GM12878 (cell line): ENCODE measurements at regions not wholly inside any gene's neighbourhood (a gene's known extent, or its start where the extent isn't known, plus 50 kb on each side); places are given as distances from the start of the nearest gene placed in this dataset.

ENCODE experiments used
- ATAC-seq: fragments of 200-7000 bp; cut with Tn5 transposase; 3 replicates; pipeline ENCODE4 v1.9.1; 2020; ENCODE audit warnings: mild to moderate bottlenecking, moderate library complexity
- BruUV-seq: library from RNA; stranded (reverse); fragments of 400-500 nt; replicated peaks from 2 replicates; lab custom pipeline; 2021; lab: Mats Ljungman, UMichigan
- CTCF ChIA-PET: fragments of 300-600 bp; sonication (Branson Sonifier 250); formaldehyde crosslinking; extraction: SDS; loops from one replicate; lab custom pipeline; 2021; ENCODE audit warnings: inconsistent platforms; lab: Yijun Ruan, JAX
- POLR2A ChIA-PET: fragments of 350-600 bp; formaldehyde crosslinking; extraction: SDS; loops from one replicate; lab custom pipeline; 2021; ENCODE audit warnings: inconsistent platforms; lab: Charles Lee
- RAD21 ChIA-PET: fragments of 300-600 bp; sonication (Branson Sonifier 250); formaldehyde crosslinking; loops from one replicate; lab custom pipeline; 2023; ENCODE audit warnings: antibody characterized with exemption; ENCODE audit not compliant: unreplicated experiment; lab: Charles Lee
- SMC1A ChIA-PET: fragments of 300-600 bp; sonication (Branson Sonifier 250); formaldehyde crosslinking; loops from one replicate; lab custom pipeline; 2023; ENCODE audit not compliant: unreplicated experiment, uncharacterized antibody; lab: Charles Lee
- DNase-seq: peaks from one replicate; pipeline ENCODE4 v3.0.0-alpha.2; 2011; ENCODE audit warnings: low read depth, low spot score
- FAIRE-seq: peaks from 3 replicates; lab custom pipeline; 2011; peaks lifted over from hg19 to GRCh38; lab: Jason Lieb, UNC
- H2AFZ ChIP-seq: 2 replicates; pipeline ENCODE4 v1.6.0; 2011; ENCODE audit warnings: low read depth, low read length, control low read depth; ENCODE audit not compliant: control insufficient read depth
- H3K27ac ChIP-seq: 2 replicates; pipeline ENCODE4 v1.5.1; 2011; ENCODE audit warnings: control low read depth; ENCODE audit not compliant: control insufficient read depth, insufficient read depth
- H3K27me3 ChIP-seq, 2 experiments: replicated peaks in 1 of 2; 2 replicates each; pipeline versions ENCODE4 v1.6.0 to v1.6.1; 2011; ENCODE audit warnings: low read length in 1 of 2; ENCODE audit not compliant: control insufficient read depth in 2 of 2, insufficient read depth in 2 of 2
- H3K36me3 ChIP-seq, 2 experiments: 2 replicates each; pipeline ENCODE4 v1.5.1; 2011; ENCODE audit warnings: low read length in 1 of 2; ENCODE audit not compliant: control insufficient read depth in 2 of 2, insufficient read depth in 2 of 2
- H3K4me1 ChIP-seq: 2 replicates; pipeline ENCODE4 v1.6.1; 2011; ENCODE audit warnings: mild to moderate bottlenecking, low read length, moderate library complexity, mixed read lengths; ENCODE audit not compliant: control insufficient read depth, insufficient read depth
- H3K4me2 ChIP-seq: 2 replicates; pipeline ENCODE4 v1.6.0; 2011; ENCODE audit warnings: control low read depth; ENCODE audit not compliant: control insufficient read depth, insufficient read depth
- H3K4me3 ChIP-seq: fragments of 200-600 bp; sonication (generic); 2 replicates; pipeline ENCODE4 v1.5.1; 2016
- H3K79me2 ChIP-seq: 2 replicates; pipeline ENCODE4 v1.6.0; 2011; ENCODE audit warnings: low read length; ENCODE audit not compliant: control insufficient read depth, insufficient read depth
- H3K9ac ChIP-seq: 2 replicates; pipeline ENCODE4 v1.8.0; 2011; ENCODE audit warnings: low read length, control low read depth, mixed read lengths; ENCODE audit not compliant: control insufficient read depth, insufficient read depth
- H3K9me3 ChIP-seq: replicated peaks from 3 replicates; pipeline ENCODE4 v1.5.1; 2011; ENCODE audit warnings: mild to moderate bottlenecking, low read length; ENCODE audit not compliant: control insufficient read depth, insufficient read depth
- H4K20me1 ChIP-seq: 2 replicates; pipeline ENCODE4 v1.6.0; 2011; ENCODE audit not compliant: control insufficient read depth, insufficient read depth
- BHLHE40 ChIP-seq, 2 experiments: fragments of 450-650 bp in 1 of 2; IDR thresholded peaks; 2 replicates each; pipeline ENCODE4 v1.6.1; 2011 to 2017; ENCODE audit warnings: low read depth in 2 of 2, borderline replicate concordance in 1 of 2, improper control_type of control experiment in 1 of 2, low read length in 1 of 2, mild to moderate bottlenecking in 1 of 2
- CHD2 ChIP-seq: IDR thresholded peaks from 2 replicates; pipeline ENCODE4 v1.6.1; 2011; ENCODE audit warnings: low read depth, low read length, improper control_type of control experiment, borderline replicate concordance
- CREB1 ChIP-seq: IDR thresholded peaks from 2 replicates; pipeline ENCODE4 v1.6.1; 2012; ENCODE audit warnings: low read depth, mild to moderate bottlenecking, inconsistent platforms
- ELK1 ChIP-seq: IDR thresholded peaks from 2 replicates; pipeline ENCODE4 v1.6.1; 2012; ENCODE audit warnings: low read depth, low read length, improper control_type of control experiment
- EZH2 ChIP-seq: IDR thresholded peaks from 2 replicates; pipeline ENCODE4 v1.6.1; 2012; ENCODE audit warnings: low read depth, mild to moderate bottlenecking, control low read depth, inconsistent platforms, low read length, borderline replicate concordance; ENCODE audit not compliant: control insufficient read depth
- HDAC6 ChIP-seq: fragments of 200-600 bp; sonication (generic); IDR thresholded peaks from one replicate; pipeline ENCODE4 v1.8.0; 2017; ENCODE audit warnings: antibody characterized with exemption; ENCODE audit not compliant: unreplicated experiment
- IKZF2 ChIP-seq, 2 experiments: fragments of 450-650 bp; IDR thresholded peaks; 2 replicates each; pipeline ENCODE4 v1.6.1; 2017; ENCODE audit warnings: mild to moderate bottlenecking in 2 of 2, moderate library complexity in 2 of 2
- LARP7 ChIP-seq: fragments of 450-650 bp; IDR thresholded peaks from 2 replicates; pipeline ENCODE4 v1.6.1; 2017; ENCODE audit warnings: mild to moderate bottlenecking
- PBX3 ChIP-seq: IDR thresholded peaks from 2 replicates; pipeline ENCODE4 v1.6.1; 2011; ENCODE audit warnings: mild to moderate bottlenecking, low read depth, low read length, moderate library complexity; ENCODE audit not compliant: insufficient replicate concordance
- SKIL ChIP-seq: fragments of 450-650 bp; IDR thresholded peaks from 2 replicates; pipeline ENCODE4 v1.6.1; 2017; ENCODE audit warnings: mild to moderate bottlenecking, low read depth, inconsistent platforms; ENCODE audit not compliant: poor library complexity, severe bottlenecking
- SPI1 ChIP-seq: IDR thresholded peaks from 2 replicates; pipeline ENCODE4 v1.6.1; 2011; ENCODE audit warnings: low read depth, mild to moderate bottlenecking, low read length, moderate library complexity, borderline replicate concordance; ENCODE audit not compliant: insufficient read depth
- TAF1 ChIP-seq: IDR thresholded peaks from 2 replicates; pipeline ENCODE4 v1.6.1; 2011; ENCODE audit warnings: mild to moderate bottlenecking, low read depth, low read length, borderline replicate concordance
- YY1 ChIP-seq: IDR thresholded peaks from 2 replicates; pipeline ENCODE4 v1.6.1; 2011; ENCODE audit warnings: low read depth, mild to moderate bottlenecking, low read length
- ZBED1 ChIP-seq: IDR thresholded peaks from 2 replicates; pipeline ENCODE4 v1.6.1; 2016; ENCODE audit warnings: borderline replicate concordance
- WGBS: methylation state at CpG from one replicate; pipeline ENCODE4 v1.1.6; 2016; ENCODE audit warnings: low lambda C conversion rate; ENCODE audit not compliant: insufficient replicate concordance, insufficient coverage; ENCODE audit errors: missing lambda C conversion rate; 5-methylcytosine and 5-hydroxymethylcytosine counted together
- in situ Hi-C: fragments of 300-500 bp; cut with MboI; formaldehyde crosslinking; loops from 9 replicates; pipeline ENCODE4 v1.14.3; 2018; ENCODE audit warnings: mixed read lengths
- intact Hi-C: fragments of 100-400 bp; cut with micrococcal nuclease; formaldehyde crosslinking; loops from one replicate; pipeline ENCODE4 v1.14.2; 2022; ENCODE audit not compliant: unreplicated experiment

- no peak for TF ChIP-seq TAF1
- no peak for TF ChIP-seq CREB1
- TF ChIP-seq IKZF2 (IDR thresholded peaks at IDR 0.05), result no peak
- TF ChIP-seq, all 136 proteins: peak for 0
These were observed 111.6 kb upstream of the PTPRZ1 start (continued) for GRCh38 chr7:121761399-121761798.

GRCh38 chr7:121755818-121756552 lies 117.0 kb upstream of the PTPRZ1 start:
- H3K27ac ChIP-seq, result no peak overlapping the region
- H3K27me3 ChIP-seq, result no peaks in the 10 kb centered on the region
- RAD21 ChIA-PET, result no interaction called here
- no peak overlapping the region for H2AFZ ChIP-seq
- no peaks in the 10 kb centered on the region for H3K36me3 ChIP-seq
- H3K4me1 ChIP-seq, result no peaks in the 10 kb centered on the region
- no peak for ATAC-seq
- WGBS, result 41% methylated on average over 6 of the region's 6 CpGs
- BruUV-seq, result no TSS peak
- in situ Hi-C loops, result no loop called here
- FAIRE-seq, result no peak
- no peak for DNase-seq
- H3K4me2 ChIP-seq, result no peak overlapping the region
- POLR2A ChIA-PET, result no interaction called here
- intact Hi-C loops, result no loop called here
- no peaks in the 10 kb centered on the region for H3K79me2 ChIP-seq
- H3K9ac ChIP-seq, result no peak overlapping the region
- H4K20me1 ChIP-seq, result no peaks in the 10 kb centered on the region
- SMC1A ChIA-PET, result interaction anchor here (1.1 kb wide), 1 partner anchor 19 kb away, joined by 3 read pairs; no protein-coding TSS in a partner anchor
- no peaks in the 10 kb centered on the region for H3K9me3 ChIP-seq
- TF ChIP-seq EZH2, result no peak
- TF ChIP-seq ELK1, result no peak
- no peak for TF ChIP-seq PBX3
- no peak for TF ChIP-seq BHLHE40 (IDR thresholded peaks at IDR 0.05; ENCODE audit: borderline replicate concordance in 1 of 2, low read depth in 2 of 2, low read length in 1 of 2)
- TF ChIP-seq SKIL, result no peak
- no peak for TF ChIP-seq YY1
- TF ChIP-seq CHD2, result no peak
- no peak for TF ChIP-seq ZBED1
- no peak for TF ChIP-seq HDAC6
- no peak for TF ChIP-seq SPI1
- TF ChIP-seq LARP7, result no peak
- CTCF ChIA-PET, result interaction anchor here (3.2 kb wide), 1 partner anchor 238 kb away, joined by 22 read pairs; no protein-coding TSS in a partner anchor
- no peak overlapping the region for H3K4me3 ChIP-seq
